ENCODE measurements at regions not wholly inside any gene's neighbourhood (a gene's known extent, or its start where the extent isn't known, plus 50 kb on each side); places are given as distances from the start of the nearest gene placed in this dataset.

GRCh38 chr9:18207735-18208134 is 266.2 kb upstream of the ADAMTSL1 start:
- no peak for TF ChIP-seq CTCF (IDR thresholded peaks at IDR 0.05; ENCODE audit: insufficient read depth, low read depth, low read length, missing control alignments)
- DNase-seq (ENCODE audit: low read depth) = no peak
- no peak overlapping the region for H3K4me3 ChIP-seq (ENCODE audit: low read depth, low read length)

GRCh38 chr9:18208166-18209059 is 265.5 kb upstream of the ADAMTSL1 start:
- peak; percentile 26 for TF ChIP-seq CTCF (IDR thresholded peaks at IDR 0.05; ENCODE audit: insufficient read depth, low read depth, low read length, missing control alignments)
- no peak overlapping the region for H3K4me3 ChIP-seq (ENCODE audit: low read depth, low read length)
- DNase-seq (ENCODE audit: low read depth) = peak; percentile 15

- no peak overlapping the region for H3K4me3 ChIP-seq (ENCODE audit: low read depth, low read length)
- TF ChIP-seq CTCF (IDR thresholded peaks at IDR 0.05; ENCODE audit: insufficient read depth, low read depth, low read length, missing control alignments) = no peak
- DNase-seq (ENCODE audit: low read depth) = no peak
These were observed 258.3 kb upstream of the ADAMTSL1 start for GRCh38 chr9:18215626-18216025.

- no peak for TF ChIP-seq CTCF (IDR thresholded peaks at IDR 0.05; ENCODE audit: insufficient read depth, low read depth, low read length, missing control alignments)
- no peak for DNase-seq (ENCODE audit: low read depth)
- H3K4me3 ChIP-seq (ENCODE audit: low read depth, low read length) = no peak overlapping the region
These were observed 257.6 kb upstream of the ADAMTSL1 start for GRCh38 chr9:18216376-18216775.

GRCh38 chr9:18228101-18228500 is 245.9 kb upstream of the ADAMTSL1 start:
- TF ChIP-seq CTCF (IDR thresholded peaks at IDR 0.05; ENCODE audit: insufficient read depth, low read depth, low read length, missing control alignments) = no peak
- DNase-seq (ENCODE audit: low read depth) = no peak
- no peak overlapping the region for H3K4me3 ChIP-seq (ENCODE audit: low read depth, low read length)

GRCh38 chr9:18229992-18230676 is 243.8 kb upstream of the ADAMTSL1 start:
- no peak for TF ChIP-seq CTCF (IDR thresholded peaks at IDR 0.05; ENCODE audit: insufficient read depth, low read depth, low read length, missing control alignments)
- H3K4me3 ChIP-seq (ENCODE audit: low read depth, low read length) = no peak overlapping the region
- DNase-seq (ENCODE audit: low read depth) = no peak
